Right renal cortex interstitium (tissue), 3 donors: ENCODE measurements at regions not wholly inside any gene's neighbourhood (a gene's known extent, or its start where the extent isn't known, plus 50 kb on each side); places are given as distances from the start of the nearest gene placed in this dataset.
A peak's percentile ranks its signal among the peaks of the same experiment; 100 is the strongest.

ENCODE experiments used
- DNase-seq, 3 donors: peaks; one replicate each; pipeline ENCODE4 v3.0.0-alpha.2; 2013; ENCODE audit warnings: low read depth in 3 of 3, low spot score in 2 of 3

- no peak for DNase-seq
Measured at GRCh38 chr14:54170301-54170700, 213.7 kb upstream of the BMP4 start.

GRCh38 chr14:54172114-54172513 is 215.5 kb upstream of the BMP4 start:
- DNase-seq = no peak

- no peak for DNase-seq
Measured at GRCh38 chr14:54172562-54172961, 215.9 kb upstream of the BMP4 start.

- DNase-seq = no peak
Measured at GRCh38 chr14:54173802-54174201, 217.2 kb upstream of the BMP4 start.

GRCh38 chr14:54174457-54174856 is 217.8 kb upstream of the BMP4 start:
- DNase-seq = no peak

GRCh38 chr14:54175298-54175942 is 218.8 kb upstream of the BMP4 start:
- peak; percentile 78 to 85 (median 80) for DNase-seq

- no peak for DNase-seq
Measured at GRCh38 chr14:54177019-54177418, 219.8 kb upstream of the CDKN3 start.

GRCh38 chr14:54177641-54178621 is 218.9 kb upstream of the CDKN3 start:
- DNase-seq = peak in 2 of 3 donors; percentile 54 to 60

GRCh38 chr14:54182419-54183045 is 214.3 kb upstream of the CDKN3 start:
- no peak for DNase-seq

- no peak for DNase-seq
Measured at GRCh38 chr14:54186821-54187763, 209.7 kb upstream of the CDKN3 start.

- DNase-seq = no peak
Measured at GRCh38 chr14:54188064-54188666, 208.6 kb upstream of the CDKN3 start.

- DNase-seq = no peak
Measured at GRCh38 chr14:54189333-54189732, 207.5 kb upstream of the CDKN3 start.

GRCh38 chr14:54189748-54190354 is 207.0 kb upstream of the CDKN3 start:
- no peak for DNase-seq

- no peak for DNase-seq
Measured at GRCh38 chr14:54191846-54192245, 205.0 kb upstream of the CDKN3 start.

GRCh38 chr14:54192610-54193009 is 204.2 kb upstream of the CDKN3 start:
- DNase-seq = no peak

- no peak for DNase-seq
Measured at GRCh38 chr14:54193871-54194270, 202.9 kb upstream of the CDKN3 start.

- no peak for DNase-seq
Measured at GRCh38 chr14:54194501-54194900, 202.3 kb upstream of the CDKN3 start.

GRCh38 chr14:54197369-54197768 is 199.4 kb upstream of the CDKN3 start:
- DNase-seq = no peak

- no peak for DNase-seq
Measured at GRCh38 chr14:54200726-54201125, 196.1 kb upstream of the CDKN3 start.

GRCh38 chr14:54202288-54202687 is 194.5 kb upstream of the CDKN3 start:
- DNase-seq = no peak
